ENCODE measurements at regions not wholly inside any gene's neighbourhood (a gene's known extent, or its start where the extent isn't known, plus 50 kb on each side); places are given as distances from the start of the nearest gene placed in this dataset.

GRCh38 chr12:46660276-46660675 is 165.5 kb downstream of the SLC38A4 start:
- TF ChIP-seq CTCF (IDR thresholded peaks at IDR 0.05) (no peak), ZFX (IDR thresholded peaks at IDR 0.05; ENCODE audit: borderline replicate concordance) (no peak)
